Esophagus squamous epithelium (tissue), 5 donors: ENCODE measurements at regions not wholly inside any gene's neighbourhood (a gene's known extent, or its start where the extent isn't known, plus 50 kb on each side); places are given as distances from the start of the nearest gene placed in this dataset.

Experiments used
- DNase-seq: peaks from one replicate; lab custom pipeline; 2025; lab: John Stamatoyannopoulos, UW
- H3K27ac ChIP-seq, 4 donors: fragments of 200-600 bp; sonication (generic); one replicate each; pipeline ENCODE4 v1.5.1; 2016 to 2019; ENCODE audit warnings: mild to moderate bottlenecking in 1 of 4
- H3K27me3 ChIP-seq, 4 donors: fragments of 200-600 bp; sonication (generic); 1 replicate in 3 of 4; 2 replicates in 1 of 4; pipeline versions ENCODE4 v1.5.1 to v1.6.0; 2017 to 2021; ENCODE audit warnings: antibody characterized with exemption in 1 of 4
- H3K36me3 ChIP-seq, 3 donors: fragments of 200-600 bp; sonication (generic); one replicate each; pipeline ENCODE4 v1.5.1; 2016 to 2019
- H3K4me1 ChIP-seq, 3 donors: fragments of 200-600 bp; sonication (generic); one replicate each; pipeline ENCODE4 v1.5.1; 2017 to 2019
- H3K4me3 ChIP-seq, 4 donors: fragments of 200-600 bp; sonication (generic); 1 replicate in 3 of 4; 2 replicates in 1 of 4; pipeline ENCODE4 v1.5.1; 2016 to 2019; ENCODE audit warnings: mild to moderate bottlenecking in 2 of 4, moderate library complexity in 1 of 4
- H3K9me3 ChIP-seq, 3 donors: fragments of 200-600 bp; sonication (generic); one replicate each; pipeline ENCODE4 v1.5.1; 2016 to 2019
- CTCF ChIP-seq, 6 experiments: fragments of 450-650 bp in 4 of 6; fragments of 200-600 bp in 2 of 6; sonication (generic) in 2 of 6; IDR thresholded peaks; one replicate each; pipeline ENCODE4 v1.5.1; 2016 to 2019; ENCODE audit warnings: antibody characterized with exemption in 6 of 6, mild to moderate bottlenecking in 4 of 6, moderate library complexity in 4 of 6
- POLR2A ChIP-seq, 4 donors: fragments of 450-650 bp; IDR thresholded peaks; one replicate each; pipeline ENCODE4 v1.6.1; 2017; ENCODE audit warnings: antibody characterized with exemption in 4 of 4, mild to moderate bottlenecking in 4 of 4, moderate library complexity in 3 of 4
- WGBS, 2 donors: methylation state at CpG; one replicate each; pipeline ENCODE4 v1.1.5; 2018; 5-methylcytosine and 5-hydroxymethylcytosine counted together
- intact Hi-C: fragments of 100-400 bp; cut with DNase I; formaldehyde crosslinking; loops from one replicate; pipeline ENCODE4 v1.15.0; 2022
- donor health status: DM: yes; HTN: yes; CAD: no.

DNA sequence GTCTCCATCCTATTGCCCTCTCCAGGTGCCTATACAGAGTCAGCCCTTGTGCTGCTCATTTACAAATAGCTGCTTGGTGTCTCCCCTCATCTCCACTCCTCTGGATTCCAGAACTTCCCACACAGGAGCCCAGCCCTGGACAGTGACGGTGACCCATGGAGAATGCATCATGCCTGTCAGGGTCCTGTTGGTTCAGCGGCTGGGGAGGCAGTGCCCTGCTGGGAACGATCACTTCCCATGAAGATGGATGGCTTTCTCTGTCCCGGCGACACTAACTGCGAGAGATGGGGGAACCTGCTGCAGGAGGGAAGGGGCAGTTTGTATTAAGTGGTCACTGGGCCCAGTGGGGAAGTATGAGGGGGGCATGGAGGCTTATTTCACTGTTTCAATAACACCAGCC lies 395.0 kb upstream of the TBX3 start:
- no peaks in the 10 kb centered on the region for H3K9me3 ChIP-seq
- no peaks in the 10 kb centered on the region for H3K4me1 ChIP-seq
- 54 to 60% methylated on average over 1 to 5 of the region's 6 CpGs for WGBS, 2 donors
- no peak overlapping the region for H3K27ac ChIP-seq
- H3K27me3 ChIP-seq: no peaks in the 10 kb centered on the region
- no peak overlapping the region for H3K4me3 ChIP-seq
- intact Hi-C loops: no loop called here
- DNase-seq: no peak
- H3K36me3 ChIP-seq: no peaks in the 10 kb centered on the region
- TF ChIP-seq POLR2A (IDR thresholded peaks at IDR 0.05): no peak
- TF ChIP-seq CTCF (IDR thresholded peaks at IDR 0.05): no peak

DNA sequence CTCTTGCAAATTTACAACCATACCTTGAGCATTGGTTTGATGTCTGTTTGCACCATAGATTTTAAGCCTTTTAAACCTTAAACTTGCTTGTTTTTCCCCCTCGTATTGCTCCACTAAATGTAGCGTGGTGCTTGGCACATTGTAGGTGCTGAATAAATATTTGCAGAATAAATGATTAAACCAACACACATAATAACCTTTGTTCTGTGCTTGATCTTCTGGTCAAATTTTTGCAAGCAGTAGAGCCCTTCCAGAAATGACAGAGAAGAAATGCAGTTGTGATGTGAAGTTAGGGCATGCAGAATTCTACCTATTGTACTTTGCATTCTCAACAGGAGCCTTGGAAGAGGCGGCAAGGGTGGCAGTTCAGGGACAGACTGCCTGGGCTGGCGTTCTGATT lies 394.4 kb upstream of the TBX3 start:
- Histone ChIP-seq H3K36me3 (no peaks in the 10 kb centered on the region), H3K27me3 (peaks cover 0 to under 1% (median 0%) of the 10 kb centered on the region in 4 donors), H3K4me3 (no peak overlapping the region), H3K4me1 (no peaks in the 10 kb centered on the region), H3K27ac (no peak overlapping the region), H3K9me3 (no peaks in the 10 kb centered on the region)
- DNase-seq: no peak
- 59 to 66% methylated on average over 4 of the region's 4 CpGs for WGBS, 2 donors
- intact Hi-C loops: no loop called here
- TF ChIP-seq POLR2A (IDR thresholded peaks at IDR 0.05): no peak

DNA sequence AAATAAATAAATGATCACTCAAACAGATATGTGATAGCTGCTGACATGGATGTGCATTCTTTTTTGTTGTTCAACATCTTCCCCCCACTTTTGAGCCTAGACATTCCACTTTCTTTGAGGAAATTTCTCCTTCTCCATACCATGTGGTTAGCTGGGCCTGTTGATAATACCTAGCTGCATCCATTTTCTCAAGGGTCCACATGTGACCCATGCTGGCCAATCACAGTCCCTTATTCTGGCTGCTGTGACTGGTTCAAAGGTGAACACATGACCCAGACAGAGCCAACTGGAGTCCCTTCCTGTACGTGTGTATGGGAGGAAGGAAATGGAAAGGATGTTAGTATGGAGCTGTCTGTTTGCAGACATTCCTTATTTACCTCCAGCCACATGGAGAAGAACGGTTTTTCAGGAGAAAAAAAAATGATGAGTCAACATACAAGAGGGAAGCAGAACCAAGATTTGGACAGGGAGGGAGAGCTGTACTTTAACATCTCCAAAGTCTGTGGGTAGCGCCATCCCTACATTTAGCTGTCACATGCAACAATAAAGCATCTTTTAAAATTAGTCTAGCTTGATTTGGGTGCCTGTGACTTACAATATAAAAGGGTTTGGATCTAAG lies 391.7 kb upstream of the TBX3 start:
- WGBS, 2 donors: 63 to 70% methylated on average over 3 of the region's 3 CpGs

GRCh38 chr12:115074617-115075016 lies 390.6 kb upstream of the TBX3 start:
- Histone ChIP-seq H3K4me3 (no peak overlapping the region), H3K9me3 (no peaks in the 10 kb centered on the region), H3K27ac (no peak overlapping the region), H3K36me3 (no peaks in the 10 kb centered on the region), H3K27me3 (peaks cover 0 to 6% (median 0%) of the 10 kb centered on the region in 4 donors), H3K4me1 (no peaks in the 10 kb centered on the region)
- no peak for DNase-seq
- no peak for TF ChIP-seq POLR2A (IDR thresholded peaks at IDR 0.05)
- no peak for TF ChIP-seq CTCF (IDR thresholded peaks at IDR 0.05)
- WGBS, 2 donors: 64 to 80% methylated on average over 5 of the region's 5 CpGs
- intact Hi-C loops: no loop called here

More for the DNA sequence above, 391.7 kb upstream of the TBX3 start:
- TF ChIP-seq POLR2A (IDR thresholded peaks at IDR 0.05) (no peak), CTCF (IDR thresholded peaks at IDR 0.05) (no peak)
- no peaks in the 10 kb centered on the region for H3K9me3 ChIP-seq
- no peaks in the 10 kb centered on the region for H3K4me1 ChIP-seq
- H3K4me3 ChIP-seq: no peak overlapping the region
- peaks cover 0 to 6% (median 0%) of the 10 kb centered on the region in 4 donors for H3K27me3 ChIP-seq
- DNase-seq: no peak
- H3K27ac ChIP-seq: no peak overlapping the region
- intact Hi-C loops: no loop called here
- H3K36me3 ChIP-seq: no peaks in the 10 kb centered on the region

GRCh38 chr12:115072712-115073111 lies 388.7 kb upstream of the TBX3 start:
- DNase-seq: no peak
- WGBS, 2 donors: 60 to 62% methylated on average over 9 to 10 of the region's 10 CpGs
- Histone ChIP-seq H3K27ac (no peak overlapping the region), H3K9me3 (no peaks in the 10 kb centered on the region), H3K4me3 (no peak overlapping the region), H3K36me3 (no peaks in the 10 kb centered on the region), H3K27me3 (peaks cover 0 to 6% (median 0%) of the 10 kb centered on the region in 4 donors), H3K4me1 (no peaks in the 10 kb centered on the region)
- TF ChIP-seq POLR2A (IDR thresholded peaks at IDR 0.05) (no peak), CTCF (IDR thresholded peaks at IDR 0.05) (no peak)
- intact Hi-C loops: no loop called here
